Spleen (tissue), 11 donors: ENCODE measurements at regions not wholly inside any gene's neighbourhood (a gene's known extent, or its start where the extent isn't known, plus 50 kb on each side); places are given as distances from the start of the nearest gene placed in this dataset.

Experiments
- DNase-seq: peaks from one replicate; pipeline ENCODE4 v3.0.0-alpha.2; 2020
- H3K27ac ChIP-seq, 8 donors: fragments of 200-600 bp; sonication (generic) in 7 of 8; 1 replicate in 4 of 8; 2 replicates in 4 of 8; pipeline versions ENCODE4 v1.5.0 to v1.8.0; 2016 to 2021; ENCODE audit warnings: inconsistent platforms in 4 of 8, mild to moderate bottlenecking in 4 of 8, moderate library complexity in 1 of 8
- H3K27me3 ChIP-seq, 7 donors: fragments of 200-600 bp; sonication (generic) in 6 of 7; replicated peaks in 1 of 7; 1 replicate in 4 of 7; 2 replicates in 3 of 7; pipeline versions ENCODE4 v1.5.0 to v1.8.0; 2016 to 2021; ENCODE audit warnings: inconsistent platforms in 3 of 7, mild to moderate bottlenecking in 1 of 7
- H3K36me3 ChIP-seq, 6 donors: fragments of 200-600 bp; sonication (generic) in 5 of 6; 1 replicate in 4 of 6; 2 replicates in 2 of 6; pipeline versions ENCODE4 v1.5.0 to v1.8.0; 2016 to 2021; ENCODE audit warnings: inconsistent platforms in 2 of 6
- H3K4me1 ChIP-seq, 6 donors: fragments of 200-600 bp; sonication (generic) in 5 of 6; 1 replicate in 3 of 6; 2 replicates in 3 of 6; pipeline versions ENCODE4 v1.5.0 to v1.8.0; 2016 to 2021; ENCODE audit warnings: inconsistent platforms in 3 of 6
- H3K4me3 ChIP-seq, 8 donors: fragments of 200-600 bp; sonication (generic) in 7 of 8; 1 replicate in 4 of 8; 2 replicates in 4 of 8; pipeline versions ENCODE4 v1.5.0 to v1.8.0; 2016 to 2021; ENCODE audit warnings: inconsistent platforms in 4 of 8, mild to moderate bottlenecking in 4 of 8, moderate library complexity in 2 of 8
- H3K9me3 ChIP-seq, 8 donors: fragments of 200-600 bp; sonication (generic) in 7 of 8; 1 replicate in 4 of 8; 2 replicates in 4 of 8; pipeline versions ENCODE4 v1.5.0 to v1.8.0; 2016 to 2021; ENCODE audit warnings: inconsistent platforms in 4 of 8
- CTCF ChIP-seq, 11 experiments: fragments of 200-600 bp in 7 of 11; fragments of 450-650 bp in 4 of 11; sonication (generic) in 4 of 11; IDR thresholded peaks in 8 of 11; conservative IDR thresholded peaks in 3 of 11; 1 replicate in 7 of 11; 2 replicates in 4 of 11; pipeline versions ENCODE4 v1.4.0 to v1.8.0; 2016 to 2021; ENCODE audit warnings: antibody characterized with exemption in 11 of 11, inconsistent platforms in 4 of 11, mild to moderate bottlenecking in 1 of 11
- POLR2A ChIP-seq, 3 donors: fragments of 450-650 bp; IDR thresholded peaks; one replicate each; pipeline ENCODE4 v1.5.1; 2017; ENCODE audit warnings: antibody characterized with exemption in 3 of 3, mild to moderate bottlenecking in 1 of 3
- POLR2AphosphoS5 ChIP-seq, 3 donors: sonication (generic); formaldehyde crosslinking; IDR thresholded peaks; one replicate each; pipeline ENCODE4 v1.5.1; 2017; ENCODE audit warnings: antibody characterized with exemption in 3 of 3
- WGBS, 5 donors: extraction: QIAGEN DNeasy Blood & Tissue Kit in 3 of 5; methylation state at CpG; one replicate each; pipeline versions ENCODE4 v1.1.5 to v1.1.7; 2013 to 2018; 5-methylcytosine and 5-hydroxymethylcytosine counted together
- intact Hi-C: fragments of 100-400 bp; cut with DNase I; formaldehyde crosslinking; loops from one replicate; pipeline ENCODE4 v1.15.0; 2023; ENCODE audit warnings: low total_unique reads
- donor health status: healthy with polysubstance abuse.
- donor health status: DM: no; HTN: no; CAD: no; lungs with moderate emphysema.
- donor health status: DM: no; HTN: no; CAD: no.
- donor health status: Bipolar disorder and iron deficiency.
- donor health status: healthy.
- donor health status: DM: no; HTN: no; CAD: no.
- donor health status: DM: yes; HTN: yes; CAD: no.

GRCh38 chr4:161003418-161004057 is 1160.3 kb downstream of the FSTL5 start:
- 86 to 96% (median 92%) methylated on average over 13 to 16 of the region's 16 CpGs for WGBS, 5 donors
- no peaks in the 10 kb centered on the region for H3K36me3 ChIP-seq
- H3K27me3 ChIP-seq: no peaks in the 10 kb centered on the region
- no peak overlapping the region for H3K27ac ChIP-seq
- H3K4me3 ChIP-seq: no peak overlapping the region
- no peak for DNase-seq
- intact Hi-C loops: no loop called here
- TF ChIP-seq CTCF (IDR thresholded peaks at IDR 0.05 in 8 of 11, conservative IDR thresholded peaks at IDR 0.05 in 3 of 11) (no peak), POLR2AphosphoS5 (IDR thresholded peaks at IDR 0.05) (no peak), POLR2A (IDR thresholded peaks at IDR 0.05) (no peak)
- no peaks in the 10 kb centered on the region for H3K4me1 ChIP-seq
- H3K9me3 ChIP-seq: peaks cover 0 to 19% (median 2%) of the 10 kb centered on the region in 8 donors

DNA sequence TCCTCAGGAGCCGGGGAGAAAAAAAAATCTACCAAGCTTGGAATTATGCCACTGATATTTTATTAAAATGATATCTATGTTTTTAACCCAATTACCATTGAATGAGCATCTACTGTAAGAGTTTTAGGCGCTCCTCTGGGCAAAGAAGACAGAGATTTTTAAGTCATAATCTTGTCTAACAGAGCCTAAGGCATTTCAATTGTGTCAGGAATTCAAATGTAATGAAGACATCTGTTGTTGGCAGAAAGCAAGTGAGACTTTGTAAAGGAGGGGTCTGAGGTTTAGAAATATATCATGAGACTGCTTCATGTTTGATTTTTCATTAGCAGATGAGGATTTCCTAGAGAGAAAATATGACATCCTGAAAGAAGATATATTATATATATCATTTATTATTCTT is 1158.1 kb downstream of the FSTL5 start:
- Histone ChIP-seq H3K27me3 (no peaks in the 10 kb centered on the region), H3K27ac (no peak overlapping the region), H3K9me3 (peaks cover 0 to 19% (median 2%) of the 10 kb centered on the region in 8 donors), H3K4me1 (no peaks in the 10 kb centered on the region), H3K4me3 (no peak overlapping the region), H3K36me3 (no peaks in the 10 kb centered on the region)
- WGBS, 5 donors: 35 to 80% (median 58%) methylated on average over 2 of the region's 2 CpGs
- no peak for DNase-seq
- intact Hi-C loops: no loop called here
- TF ChIP-seq POLR2AphosphoS5 (IDR thresholded peaks at IDR 0.05): no peak
- TF ChIP-seq POLR2A (IDR thresholded peaks at IDR 0.05): no peak
- no peak for TF ChIP-seq CTCF (IDR thresholded peaks at IDR 0.05 in 8 of 11, conservative IDR thresholded peaks at IDR 0.05 in 3 of 11)

- DNase-seq: no peak
- Histone ChIP-seq H3K27me3 (no peaks in the 10 kb centered on the region), H3K9me3 (peaks cover 0 to 8% (median 0%) of the 10 kb centered on the region in 8 donors), H3K36me3 (no peaks in the 10 kb centered on the region), H3K27ac (no peak overlapping the region), H3K4me1 (no peaks in the 10 kb centered on the region), H3K4me3 (no peak overlapping the region)
- TF ChIP-seq POLR2AphosphoS5 (IDR thresholded peaks at IDR 0.05) (no peak), POLR2A (IDR thresholded peaks at IDR 0.05) (no peak), CTCF (IDR thresholded peaks at IDR 0.05 in 8 of 11, conservative IDR thresholded peaks at IDR 0.05 in 3 of 11) (no peak)
- intact Hi-C loops: no loop called here
- 58 to 69% (median 64%) methylated on average over 2 of the region's 2 CpGs for WGBS, 5 donors
These were observed 1155.3 kb downstream of the FSTL5 start for GRCh38 chr4:161008527-161008926.

DNA sequence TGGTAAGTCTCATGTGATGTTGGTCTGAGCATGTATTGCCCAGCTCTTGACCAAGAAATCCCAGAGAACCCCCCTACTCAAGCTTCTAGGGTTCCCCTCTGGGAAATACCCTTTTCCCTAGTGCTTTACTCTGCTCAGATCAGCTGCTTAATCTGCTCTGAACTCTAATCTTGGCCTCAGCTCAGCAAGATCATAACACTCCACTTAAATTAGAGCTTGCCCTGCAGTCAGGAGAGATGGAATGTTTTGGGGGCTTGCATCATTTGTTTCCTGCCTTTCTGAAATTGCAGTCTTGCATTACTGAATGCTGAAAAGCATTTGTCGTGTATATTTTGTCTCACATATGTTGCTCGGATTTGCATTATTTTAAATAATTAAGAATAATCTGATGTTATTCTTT is 1153.6 kb downstream of the FSTL5 start:
- Histone ChIP-seq H3K27ac (no peak overlapping the region), H3K9me3 (peaks cover 0 to 5% (median 0%) of the 10 kb centered on the region in 8 donors), H3K4me3 (no peak overlapping the region), H3K36me3 (no peaks in the 10 kb centered on the region), H3K4me1 (no peaks in the 10 kb centered on the region), H3K27me3 (no peaks in the 10 kb centered on the region)
- no peak for TF ChIP-seq CTCF (IDR thresholded peaks at IDR 0.05 in 8 of 11, conservative IDR thresholded peaks at IDR 0.05 in 3 of 11)
- no peak for TF ChIP-seq POLR2A (IDR thresholded peaks at IDR 0.05)
- TF ChIP-seq POLR2AphosphoS5 (IDR thresholded peaks at IDR 0.05): no peak
- no peak for DNase-seq
- intact Hi-C loops: no loop called here
- 79 to 91% (median 80%) methylated on average over 2 of the region's 2 CpGs for WGBS, 5 donors
